ENCODE measurements at regions not wholly inside any gene's neighbourhood (a gene's known extent, or its start where the extent isn't known, plus 50 kb on each side); places are given as distances from the start of the nearest gene placed in this dataset.

GRCh38 chr5:26205121-26205520 lies 833.3 kb downstream of the CDH9 start:
- Histone ChIP-seq H3K36me3 (ENCODE audit: control insufficient read depth in 4 of 4, insufficient read depth in 4 of 4, low read length in 4 of 4) (no peaks in the 10 kb centered on the region), H3K9ac (ENCODE audit: insufficient read depth in 1 of 2, low read length in 2 of 2) (no peak overlapping the region), H3K4me1 (ENCODE audit: control insufficient read depth in 5 of 5, insufficient read depth in 5 of 5, low read length in 5 of 5) (no peaks in the 10 kb centered on the region), H3K27ac (ENCODE audit: low read depth in 1 of 2, low read length in 1 of 2) (no peak overlapping the region), H3K27me3 (ENCODE audit: control insufficient read depth in 3 of 3, insufficient read depth in 3 of 3, low read length in 2 of 3) (no peaks in the 10 kb centered on the region), H3K9me3 (ENCODE audit: control insufficient read depth in 4 of 4, insufficient read depth in 3 of 4, low read length in 3 of 4) (no peaks in the 10 kb centered on the region), H3K4me3 (no peak overlapping the region)
- 92% methylated on average over 2 of the region's 2 CpGs for WGBS, 2 donors
- DNase-seq (no peak), ATAC-seq (ENCODE audit: insufficient read depth, low FRiP score) (no peak)
- TF ChIP-seq, protein P1, sequence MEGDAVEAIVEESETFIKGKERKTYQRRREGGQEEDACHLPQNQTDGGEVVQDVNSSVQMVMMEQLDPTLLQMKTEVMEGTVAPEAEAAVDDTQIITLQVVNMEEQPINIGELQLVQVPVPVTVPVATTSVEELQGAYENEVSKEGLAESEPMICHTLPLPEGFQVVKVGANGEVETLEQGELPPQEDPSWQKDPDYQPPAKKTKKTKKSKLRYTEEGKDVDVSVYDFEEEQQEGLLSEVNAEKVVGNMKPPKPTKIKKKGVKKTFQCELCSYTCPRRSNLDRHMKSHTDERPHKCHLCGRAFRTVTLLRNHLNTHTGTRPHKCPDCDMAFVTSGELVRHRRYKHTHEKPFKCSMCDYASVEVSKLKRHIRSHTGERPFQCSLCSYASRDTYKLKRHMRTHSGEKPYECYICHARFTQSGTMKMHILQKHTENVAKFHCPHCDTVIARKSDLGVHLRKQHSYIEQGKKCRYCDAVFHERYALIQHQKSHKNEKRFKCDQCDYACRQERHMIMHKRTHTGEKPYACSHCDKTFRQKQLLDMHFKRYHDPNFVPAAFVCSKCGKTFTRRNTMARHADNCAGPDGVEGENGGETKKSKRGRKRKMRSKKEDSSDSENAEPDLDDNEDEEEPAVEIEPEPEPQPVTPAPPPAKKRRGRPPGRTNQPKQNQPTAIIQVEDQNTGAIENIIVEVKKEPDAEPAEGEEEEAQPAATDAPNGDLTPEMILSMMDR (IDR thresholded peaks at IDR 0.05; ENCODE audit: control extremely low read depth, extremely low read depth), result no peak

GRCh38 chr5:26193626-26194025 lies 844.8 kb downstream of the CDH9 start:
- H3K9me3 ChIP-seq (ENCODE audit: control insufficient read depth in 4 of 4, insufficient read depth in 3 of 4, low read length in 3 of 4), result no peaks in the 10 kb centered on the region
- TF ChIP-seq, protein P1 (IDR thresholded peaks at IDR 0.05; ENCODE audit: control extremely low read depth, extremely low read depth), result no peak
- 76 to 81% methylated on average over 5 of the region's 5 CpGs for WGBS, 2 donors
- ATAC-seq (ENCODE audit: insufficient read depth, low FRiP score), result no peak
- DNase-seq, result no peak
- H3K9ac ChIP-seq (ENCODE audit: insufficient read depth in 1 of 2, low read length in 2 of 2), result no peak overlapping the region
- H3K27me3 ChIP-seq (ENCODE audit: control insufficient read depth in 3 of 3, insufficient read depth in 3 of 3, low read length in 2 of 3), result no peaks in the 10 kb centered on the region
- H3K36me3 ChIP-seq (ENCODE audit: control insufficient read depth in 4 of 4, insufficient read depth in 4 of 4, low read length in 4 of 4), result no peaks in the 10 kb centered on the region
- H3K4me3 ChIP-seq, result no peak overlapping the region
- H3K4me1 ChIP-seq (ENCODE audit: control insufficient read depth in 5 of 5, insufficient read depth in 5 of 5, low read length in 5 of 5), result no peaks in the 10 kb centered on the region
- H3K27ac ChIP-seq (ENCODE audit: low read depth in 1 of 2, low read length in 1 of 2), result no peak overlapping the region

DNA sequence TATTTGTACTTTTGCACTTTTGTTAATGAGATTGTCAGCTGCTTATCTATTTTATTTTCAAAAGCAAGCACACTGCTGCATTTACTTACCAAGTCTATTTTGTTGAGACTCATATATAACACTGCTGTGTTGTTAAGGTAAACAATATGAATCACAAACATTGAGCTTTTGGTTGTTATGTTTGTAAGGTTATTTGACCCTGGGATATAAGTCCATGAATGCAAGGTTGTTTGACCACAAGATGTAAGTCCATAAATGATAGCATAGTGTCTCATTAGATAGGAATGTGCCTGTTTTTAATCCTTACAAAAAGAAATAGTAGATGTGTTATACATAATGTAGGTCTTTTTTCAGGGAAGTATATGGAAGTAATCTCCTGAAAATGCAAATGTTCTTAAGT lies 845.9 kb downstream of the CDH9 start:
- no peaks in the 10 kb centered on the region for H3K9me3 ChIP-seq (ENCODE audit: control insufficient read depth in 4 of 4, insufficient read depth in 3 of 4, low read length in 3 of 4)
- no peak for ATAC-seq (ENCODE audit: insufficient read depth, low FRiP score)
- no peak for DNase-seq
- TF ChIP-seq, protein P1 (IDR thresholded peaks at IDR 0.05; ENCODE audit: control extremely low read depth, extremely low read depth), result no peak
- H3K36me3 ChIP-seq (ENCODE audit: control insufficient read depth in 4 of 4, insufficient read depth in 4 of 4, low read length in 4 of 4), result no peaks in the 10 kb centered on the region
- H3K4me3 ChIP-seq, result no peak overlapping the region
- no peak overlapping the region for H3K9ac ChIP-seq (ENCODE audit: insufficient read depth in 1 of 2, low read length in 2 of 2)
- no peak overlapping the region for H3K27ac ChIP-seq (ENCODE audit: low read depth in 1 of 2, low read length in 1 of 2)
- H3K27me3 ChIP-seq (ENCODE audit: control insufficient read depth in 3 of 3, insufficient read depth in 3 of 3, low read length in 2 of 3), result no peaks in the 10 kb centered on the region
- H3K4me1 ChIP-seq (ENCODE audit: control insufficient read depth in 5 of 5, insufficient read depth in 5 of 5, low read length in 5 of 5), result no peaks in the 10 kb centered on the region

- H3K27ac ChIP-seq (ENCODE audit: low read depth in 1 of 2, low read length in 1 of 2), result no peak overlapping the region
- TF ChIP-seq, protein P1 (IDR thresholded peaks at IDR 0.05; ENCODE audit: control extremely low read depth, extremely low read depth), result no peak
- H3K4me3 ChIP-seq, result no peak overlapping the region
- DNase-seq (no peak), ATAC-seq (ENCODE audit: insufficient read depth, low FRiP score) (no peak)
- H3K9ac ChIP-seq (ENCODE audit: insufficient read depth in 1 of 2, low read length in 2 of 2), result no peak overlapping the region
- 91 to 100% methylated on average over 1 of the region's 1 CpG for WGBS, 2 donors
- no peaks in the 10 kb centered on the region for H3K36me3 ChIP-seq (ENCODE audit: control insufficient read depth in 4 of 4, insufficient read depth in 4 of 4, low read length in 4 of 4)
- no peaks in the 10 kb centered on the region for H3K27me3 ChIP-seq (ENCODE audit: control insufficient read depth in 3 of 3, insufficient read depth in 3 of 3, low read length in 2 of 3)
- H3K4me1 ChIP-seq (ENCODE audit: control insufficient read depth in 5 of 5, insufficient read depth in 5 of 5, low read length in 5 of 5), result no peaks in the 10 kb centered on the region
- H3K9me3 ChIP-seq (ENCODE audit: control insufficient read depth in 4 of 4, insufficient read depth in 3 of 4, low read length in 3 of 4), result no peaks in the 10 kb centered on the region
Measured at GRCh38 chr5:26181582-26181981, 856.8 kb downstream of the CDH9 start.
